ENCODE measurements at regions not wholly inside any gene's neighbourhood (a gene's known extent, or its start where the extent isn't known, plus 50 kb on each side); places are given as distances from the start of the nearest gene placed in this dataset.

DNA sequence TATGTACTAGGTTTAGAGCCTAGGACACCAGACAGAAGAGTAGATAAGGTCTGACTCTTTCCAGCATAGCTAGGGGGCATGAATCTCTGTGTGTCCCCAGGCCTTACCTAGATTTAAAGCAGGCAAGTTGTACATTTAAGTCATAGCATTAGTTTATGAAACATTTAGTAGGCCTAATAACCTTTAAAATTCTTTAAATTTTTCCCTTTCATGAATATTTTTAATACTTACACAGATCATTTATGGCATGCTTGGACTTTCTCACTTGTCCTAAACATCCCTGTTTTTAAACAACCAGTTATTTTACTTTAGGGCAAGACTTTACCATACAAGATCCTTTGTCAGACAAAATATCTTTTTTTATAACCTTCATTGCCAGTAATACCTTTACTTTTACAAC is 258.4 kb upstream of the ZRANB2 start:
- H3K4me1 ChIP-seq (ENCODE audit: control insufficient read depth, insufficient read depth, low read length): no peaks in the 10 kb centered on the region
- no peak overlapping the region for H3K27ac ChIP-seq (ENCODE audit: low read length)
- ChIA-PET CTCF (no interaction called here), POLR2A (no interaction called here)
- in situ Hi-C loops (cut with HindIII; ENCODE audit: low pct_unique_long_range_greater_than_20kb, low sequenced_read_pairs) (no loop called here), intact Hi-C loops (cut with micrococcal nuclease; ENCODE audit: unreplicated experiment) (no loop called here)
- no TSS peak for BruUV-seq (replicated peaks)
- ATAC-seq (no peak), DNase-seq (ENCODE audit: low read depth, low spot score) (no peak)
- no peaks in the 10 kb centered on the region for H3K36me3 ChIP-seq (ENCODE audit: control insufficient read depth, insufficient read depth, low read length)
- no peak overlapping the region for H3K4me3 ChIP-seq (ENCODE audit: low read depth in 2 of 2, low read length in 2 of 2)
- peaks cover 15% of the 10 kb centered on the region; the same call in 1 of the 2 replicates for H3K9me3 ChIP-seq (ENCODE audit: control insufficient read depth, insufficient read depth, low read depth, low read length)
- TF ChIP-seq TCF7L2 (IDR thresholded peaks at IDR 0.05; ENCODE audit: low read depth, low read length) (no peak), SIN3A (IDR thresholded peaks at IDR 0.05; ENCODE audit: borderline replicate concordance, insufficient read depth, low read depth, low read length) (no peak), POLR2AphosphoS5 (IDR thresholded peaks at IDR 0.05; ENCODE audit: low read depth, low read length) (no peak)
- TF ChIP-seq, protein P1, sequence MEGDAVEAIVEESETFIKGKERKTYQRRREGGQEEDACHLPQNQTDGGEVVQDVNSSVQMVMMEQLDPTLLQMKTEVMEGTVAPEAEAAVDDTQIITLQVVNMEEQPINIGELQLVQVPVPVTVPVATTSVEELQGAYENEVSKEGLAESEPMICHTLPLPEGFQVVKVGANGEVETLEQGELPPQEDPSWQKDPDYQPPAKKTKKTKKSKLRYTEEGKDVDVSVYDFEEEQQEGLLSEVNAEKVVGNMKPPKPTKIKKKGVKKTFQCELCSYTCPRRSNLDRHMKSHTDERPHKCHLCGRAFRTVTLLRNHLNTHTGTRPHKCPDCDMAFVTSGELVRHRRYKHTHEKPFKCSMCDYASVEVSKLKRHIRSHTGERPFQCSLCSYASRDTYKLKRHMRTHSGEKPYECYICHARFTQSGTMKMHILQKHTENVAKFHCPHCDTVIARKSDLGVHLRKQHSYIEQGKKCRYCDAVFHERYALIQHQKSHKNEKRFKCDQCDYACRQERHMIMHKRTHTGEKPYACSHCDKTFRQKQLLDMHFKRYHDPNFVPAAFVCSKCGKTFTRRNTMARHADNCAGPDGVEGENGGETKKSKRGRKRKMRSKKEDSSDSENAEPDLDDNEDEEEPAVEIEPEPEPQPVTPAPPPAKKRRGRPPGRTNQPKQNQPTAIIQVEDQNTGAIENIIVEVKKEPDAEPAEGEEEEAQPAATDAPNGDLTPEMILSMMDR (IDR thresholded peaks at IDR 0.05): no peak
- TF ChIP-seq, protein P2, sequence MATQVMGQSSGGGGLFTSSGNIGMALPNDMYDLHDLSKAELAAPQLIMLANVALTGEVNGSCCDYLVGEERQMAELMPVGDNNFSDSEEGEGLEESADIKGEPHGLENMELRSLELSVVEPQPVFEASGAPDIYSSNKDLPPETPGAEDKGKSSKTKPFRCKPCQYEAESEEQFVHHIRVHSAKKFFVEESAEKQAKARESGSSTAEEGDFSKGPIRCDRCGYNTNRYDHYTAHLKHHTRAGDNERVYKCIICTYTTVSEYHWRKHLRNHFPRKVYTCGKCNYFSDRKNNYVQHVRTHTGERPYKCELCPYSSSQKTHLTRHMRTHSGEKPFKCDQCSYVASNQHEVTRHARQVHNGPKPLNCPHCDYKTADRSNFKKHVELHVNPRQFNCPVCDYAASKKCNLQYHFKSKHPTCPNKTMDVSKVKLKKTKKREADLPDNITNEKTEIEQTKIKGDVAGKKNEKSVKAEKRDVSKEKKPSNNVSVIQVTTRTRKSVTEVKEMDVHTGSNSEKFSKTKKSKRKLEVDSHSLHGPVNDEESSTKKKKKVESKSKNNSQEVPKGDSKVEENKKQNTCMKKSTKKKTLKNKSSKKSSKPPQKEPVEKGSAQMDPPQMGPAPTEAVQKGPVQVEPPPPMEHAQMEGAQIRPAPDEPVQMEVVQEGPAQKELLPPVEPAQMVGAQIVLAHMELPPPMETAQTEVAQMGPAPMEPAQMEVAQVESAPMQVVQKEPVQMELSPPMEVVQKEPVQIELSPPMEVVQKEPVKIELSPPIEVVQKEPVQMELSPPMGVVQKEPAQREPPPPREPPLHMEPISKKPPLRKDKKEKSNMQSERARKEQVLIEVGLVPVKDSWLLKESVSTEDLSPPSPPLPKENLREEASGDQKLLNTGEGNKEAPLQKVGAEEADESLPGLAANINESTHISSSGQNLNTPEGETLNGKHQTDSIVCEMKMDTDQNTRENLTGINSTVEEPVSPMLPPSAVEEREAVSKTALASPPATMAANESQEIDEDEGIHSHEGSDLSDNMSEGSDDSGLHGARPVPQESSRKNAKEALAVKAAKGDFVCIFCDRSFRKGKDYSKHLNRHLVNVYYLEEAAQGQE (IDR thresholded peaks at IDR 0.05; ENCODE audit: insufficient read depth in 1 of 2, low read depth in 2 of 2, low read length in 1 of 2): no peak
- no peaks in the 10 kb centered on the region for H3K27me3 ChIP-seq (ENCODE audit: control insufficient read depth, insufficient read depth, low read length)

DNA sequence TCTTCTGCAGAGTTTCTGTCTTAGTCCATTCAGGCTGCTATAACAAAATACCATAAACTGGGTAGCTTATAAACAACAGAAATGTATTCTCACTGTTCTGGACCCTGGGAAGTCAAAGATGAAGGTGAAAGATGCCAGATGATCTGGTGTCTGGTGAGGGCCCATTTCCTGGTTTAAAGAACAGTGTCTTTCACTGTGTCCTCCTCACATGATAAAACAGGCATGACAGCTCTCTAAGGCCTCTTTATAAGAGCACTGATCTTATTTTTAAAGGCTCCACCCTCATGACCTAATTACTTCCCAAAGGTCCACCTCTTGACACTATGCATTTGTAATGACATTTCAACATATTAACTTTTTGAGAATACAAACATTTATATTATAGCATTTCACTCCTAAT is 250.2 kb upstream of the ZRANB2 start:
- H3K36me3 ChIP-seq (ENCODE audit: control insufficient read depth, insufficient read depth, low read length): no peaks in the 10 kb centered on the region
- CTCF ChIA-PET: no interaction called here
- DNase-seq (ENCODE audit: low read depth, low spot score) (no peak), ATAC-seq (no peak)
- in situ Hi-C loops (cut with HindIII; ENCODE audit: low pct_unique_long_range_greater_than_20kb, low sequenced_read_pairs): no loop called here
- no peaks in the 10 kb centered on the region for H3K9me3 ChIP-seq (ENCODE audit: control insufficient read depth, insufficient read depth, low read depth, low read length)
- intact Hi-C loops (cut with micrococcal nuclease; ENCODE audit: unreplicated experiment): no loop called here
- H3K27ac ChIP-seq (ENCODE audit: low read length): no peak overlapping the region
- no peak overlapping the region for H3K4me3 ChIP-seq (ENCODE audit: low read depth in 2 of 2, low read length in 2 of 2)
- POLR2A ChIA-PET: no interaction called here
- H3K4me1 ChIP-seq (ENCODE audit: control insufficient read depth, insufficient read depth, low read length): no peaks in the 10 kb centered on the region
- no peaks in the 10 kb centered on the region for H3K27me3 ChIP-seq (ENCODE audit: control insufficient read depth, insufficient read depth, low read length)
- no TSS peak for BruUV-seq (replicated peaks)
- TF ChIP-seq SIN3A (IDR thresholded peaks at IDR 0.05; ENCODE audit: borderline replicate concordance, insufficient read depth, low read depth, low read length) (no peak), POLR2AphosphoS5 (IDR thresholded peaks at IDR 0.05; ENCODE audit: low read depth, low read length) (no peak), TCF7L2 (IDR thresholded peaks at IDR 0.05; ENCODE audit: low read depth, low read length) (no peak)
- TF ChIP-seq, protein P2 (IDR thresholded peaks at IDR 0.05; ENCODE audit: insufficient read depth in 1 of 2, low read depth in 2 of 2, low read length in 1 of 2): no peak
- TF ChIP-seq, protein P1 (IDR thresholded peaks at IDR 0.05): no peak
